ENCODE measurements at regions not wholly inside any gene's neighbourhood (a gene's known extent, or its start where the extent isn't known, plus 50 kb on each side); places are given as distances from the start of the nearest gene placed in this dataset.
"Not testable (repeated sequence)": the region's sequence is repeated elsewhere in the genome, so short reads cannot be mapped to it uniquely, and the experiment has no call there.

DNA sequence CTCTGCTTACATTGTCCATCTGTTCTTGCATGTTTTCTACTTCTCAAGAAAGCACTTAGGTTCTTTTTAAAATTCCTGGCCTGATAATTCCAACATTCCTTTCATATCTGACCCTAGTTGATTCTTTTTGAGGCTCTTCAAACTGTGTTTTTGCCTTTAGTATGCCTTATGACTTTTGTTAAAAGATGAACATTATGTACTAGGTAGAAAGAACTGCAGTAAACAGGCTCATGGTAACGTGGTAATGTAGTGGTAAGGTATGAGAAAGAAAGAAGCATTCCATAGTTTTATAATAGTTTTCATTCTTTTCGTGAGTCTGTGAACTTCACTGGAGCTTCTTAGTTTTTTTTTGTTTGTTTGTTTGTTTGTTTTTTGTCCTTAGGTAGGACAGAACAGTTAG lies 306.4 kb downstream of the MBD2 start:
- no peak for DNase-seq

DNA sequence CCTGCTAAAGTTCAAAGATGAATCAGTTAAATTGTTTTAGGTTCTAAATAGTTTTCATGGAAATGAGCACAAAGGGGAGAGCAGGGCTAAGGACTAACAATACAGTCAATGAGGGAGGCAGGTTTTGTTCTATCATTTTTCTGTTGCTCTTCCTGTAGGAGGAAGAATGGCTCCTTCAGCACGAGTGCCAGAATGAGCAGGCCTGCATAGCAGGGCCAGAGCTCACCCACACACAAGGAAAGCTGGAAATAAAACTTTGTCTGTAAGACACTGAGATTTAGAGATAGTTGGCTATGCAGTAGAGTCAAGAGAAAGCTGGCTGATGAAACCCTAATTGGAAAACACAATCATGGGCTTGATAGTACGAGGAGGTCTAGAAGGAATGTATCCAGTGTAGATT lies 313.3 kb downstream of the MBD2 start:
- no peak for DNase-seq

DNA sequence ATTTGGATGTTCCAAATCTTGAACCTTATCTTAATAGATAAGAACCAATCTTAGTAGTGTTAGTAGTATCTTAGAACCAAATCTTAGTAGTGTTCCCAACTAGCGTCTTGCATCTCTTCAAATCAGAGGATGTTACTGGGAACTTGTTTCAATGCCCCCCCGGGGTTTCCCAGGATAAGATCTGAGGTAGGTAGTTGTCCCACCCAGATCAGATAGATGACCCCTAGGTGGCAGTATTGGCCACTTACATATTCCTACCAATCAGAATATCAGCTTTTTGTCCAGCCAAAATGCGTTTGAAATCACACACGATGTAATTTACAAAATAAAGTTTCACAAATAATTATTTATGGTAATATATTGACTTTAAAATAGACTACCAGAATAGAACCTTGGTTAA lies 314.8 kb downstream of the MBD2 start:
- DNase-seq = peak; percentile 4

DNA sequence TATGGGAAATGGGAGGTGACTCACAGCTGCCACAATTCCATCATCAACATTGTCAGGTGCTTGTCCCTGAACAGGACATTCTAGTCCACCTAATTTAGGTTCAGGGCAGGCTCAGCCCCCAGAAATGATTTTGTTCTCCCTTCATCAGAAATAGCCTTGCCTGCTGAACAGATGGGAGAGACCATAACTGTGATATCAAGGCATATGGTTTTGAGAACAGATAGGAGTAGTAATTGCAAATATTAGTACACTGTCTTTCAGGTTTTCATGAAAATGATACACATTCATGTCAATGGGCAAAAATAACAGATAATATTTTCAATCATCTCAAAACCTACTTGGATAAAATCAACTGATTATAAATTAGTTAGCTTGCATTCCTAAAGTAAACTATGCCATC lies 316.5 kb downstream of the MBD2 start:
- DNase-seq = no peak

DNA sequence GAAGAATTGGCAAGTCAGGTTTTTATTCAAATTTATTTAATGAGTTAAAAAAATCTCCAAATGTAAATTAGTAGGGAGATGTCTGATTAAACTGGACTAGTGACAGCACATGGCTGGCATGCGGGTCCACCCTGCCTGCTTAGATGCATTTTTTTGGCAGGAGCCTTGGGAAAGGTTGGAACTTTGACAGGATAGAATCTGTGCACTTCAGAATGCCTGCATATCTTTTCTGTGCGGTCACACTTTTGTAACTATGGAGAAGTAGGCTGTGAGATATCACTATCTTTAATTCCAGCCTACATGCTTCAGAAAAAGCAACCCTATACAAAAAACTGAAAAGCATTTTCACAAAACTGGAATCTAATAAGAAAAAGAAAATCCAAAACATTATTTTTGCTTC lies 317.8 kb downstream of the MBD2 start:
- DNase-seq = no peak

DNA sequence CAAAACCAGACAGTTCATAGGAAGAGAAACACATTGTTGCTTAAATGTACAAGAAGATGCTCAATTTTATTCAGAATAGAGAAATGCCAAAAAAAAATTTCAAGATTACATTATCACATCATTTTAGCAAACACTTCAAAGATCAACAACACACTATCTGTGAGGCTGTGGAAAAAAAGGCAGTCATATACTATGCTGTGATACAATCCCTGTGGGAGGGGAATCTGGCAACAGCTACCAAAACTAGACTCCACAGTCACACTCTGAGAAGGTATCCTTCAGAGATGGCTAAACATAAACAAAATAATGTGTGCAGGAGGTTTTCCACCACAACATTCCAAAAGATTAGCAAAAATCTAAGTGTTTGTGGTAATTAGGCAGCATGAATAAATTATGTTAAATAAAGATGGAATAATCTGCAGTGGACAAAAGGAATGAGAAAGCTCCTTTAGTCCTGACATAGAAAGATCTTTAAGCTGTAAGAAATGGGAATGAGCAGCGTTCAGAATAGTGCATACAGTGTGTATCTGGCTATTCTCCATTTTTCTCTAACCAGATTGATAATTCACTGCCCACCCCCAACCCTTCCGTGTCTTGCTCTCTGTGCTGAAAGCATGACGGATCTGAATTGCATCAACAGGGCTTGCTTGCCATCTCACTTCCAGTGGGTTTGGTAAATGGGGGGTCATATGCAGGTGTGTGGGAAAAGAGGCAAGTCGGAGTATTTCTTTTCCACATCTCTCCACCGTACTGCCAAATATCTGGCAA lies 329.6 kb downstream of the MBD2 start:
- no peak for DNase-seq

DNA sequence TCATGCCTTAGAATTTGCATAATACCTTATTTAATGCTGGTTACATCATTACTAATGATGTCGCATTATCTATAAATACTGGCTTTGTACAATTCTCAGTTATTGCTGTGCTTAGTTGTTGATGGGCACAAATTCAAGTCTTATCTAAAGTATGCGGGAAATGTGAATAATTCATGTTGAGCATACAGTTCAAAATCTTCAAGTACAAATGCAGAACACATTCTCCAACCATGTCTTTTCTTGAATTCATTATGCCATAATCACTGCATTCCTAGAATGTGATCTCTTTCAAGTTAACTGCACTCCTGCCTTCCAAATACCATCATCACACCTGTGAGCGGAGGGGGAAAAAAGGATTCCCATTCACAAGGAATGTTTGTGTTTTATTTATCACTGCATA lies 337.0 kb downstream of the MBD2 start:
- no peak for DNase-seq

DNA sequence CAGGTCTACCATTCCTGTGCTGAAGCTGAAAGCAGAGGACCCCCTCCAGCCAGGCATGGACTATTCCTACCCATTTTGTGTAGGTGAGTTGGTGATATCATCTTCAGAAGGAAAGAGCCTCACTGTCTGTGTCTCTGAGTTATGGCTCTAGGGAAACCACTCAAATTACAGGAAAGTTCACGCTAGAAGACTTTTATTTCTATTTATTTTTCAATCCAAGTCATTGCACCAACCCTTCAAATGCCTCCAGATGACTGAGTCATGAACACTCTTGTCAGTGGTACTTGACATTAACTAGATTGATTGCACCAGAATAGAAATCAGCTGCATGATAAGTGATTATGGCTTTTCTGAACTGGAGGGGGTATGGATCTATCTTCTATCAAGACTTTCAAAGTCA lies 338.4 kb downstream of the MBD2 start:
- no peak for DNase-seq

DNA sequence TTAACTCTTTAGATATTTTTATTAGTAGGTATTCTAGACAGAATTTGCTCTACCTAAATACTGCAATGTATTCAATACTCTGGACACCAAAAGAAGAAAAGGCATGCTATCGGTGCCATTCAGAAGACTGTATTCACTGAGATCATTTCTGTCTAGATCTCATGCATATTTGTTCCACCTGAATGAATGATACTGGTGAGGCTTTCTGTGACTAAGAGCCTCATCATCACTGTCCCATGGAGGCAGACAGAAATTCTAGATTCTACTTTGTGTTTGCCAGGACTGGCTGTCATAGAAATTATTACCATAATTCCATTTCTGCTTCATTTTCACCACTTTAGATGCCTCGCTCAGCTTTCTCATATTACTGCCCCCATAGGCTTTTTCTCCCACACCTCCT lies 340.7 kb downstream of the MBD2 start:
- no peak for DNase-seq

DNA sequence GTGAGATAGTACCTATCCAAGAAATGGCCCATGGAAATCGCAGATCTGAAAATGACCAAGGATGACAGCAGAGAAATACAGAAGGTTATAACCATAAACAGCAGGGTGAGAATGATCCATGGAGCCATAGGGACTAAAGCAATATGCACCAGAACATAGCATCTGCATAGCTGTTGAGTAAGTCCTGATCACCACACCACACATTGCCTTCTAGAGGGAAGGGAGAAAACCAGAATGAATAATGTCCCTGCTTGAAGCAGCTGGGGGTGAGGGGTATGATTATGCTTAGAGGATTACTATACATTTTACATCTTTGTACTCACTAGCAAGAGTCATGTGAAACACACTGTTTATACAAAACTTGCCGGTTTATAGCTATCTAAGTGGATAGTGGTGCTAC lies 350.4 kb downstream of the MBD2 start:
- no peak for DNase-seq

DNA sequence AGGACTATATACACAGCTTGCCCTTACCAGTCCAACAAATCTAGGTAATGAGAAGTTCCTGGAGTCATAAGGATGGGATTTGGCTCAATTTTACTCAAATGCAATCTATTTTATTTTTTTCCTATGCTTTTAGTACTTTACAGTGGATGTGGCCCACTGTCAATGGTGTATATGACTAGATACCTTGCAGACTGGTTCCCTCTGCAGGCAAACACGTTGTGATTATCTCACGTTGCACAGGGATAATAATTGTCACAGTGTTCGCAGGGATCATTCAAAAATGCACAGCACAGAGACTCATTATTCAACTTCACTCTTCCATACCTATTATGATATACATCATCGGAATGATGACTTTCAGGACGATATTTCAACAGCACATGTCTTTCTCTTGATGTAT lies 359.7 kb downstream of the MBD2 start:
- no peak for DNase-seq

DNA sequence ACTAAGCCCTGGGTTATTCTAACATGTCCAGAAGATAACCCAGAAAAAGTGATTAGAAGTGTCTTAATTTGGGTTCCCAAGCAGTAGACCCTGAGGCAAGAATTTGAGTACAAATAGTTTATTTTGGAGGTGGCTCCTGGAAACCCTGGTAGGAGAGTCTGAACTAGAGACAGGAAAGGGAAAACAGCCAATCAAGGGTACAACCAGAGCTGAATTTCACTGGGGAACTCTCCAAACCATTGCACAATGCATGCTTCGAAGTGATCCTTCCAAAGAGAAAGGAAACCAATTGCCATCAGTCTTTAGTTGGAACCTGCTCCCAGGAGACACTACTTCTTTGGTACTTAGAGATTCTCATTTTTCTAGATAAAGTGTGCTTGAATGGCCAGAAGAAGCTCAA lies 361.5 kb downstream of the MBD2 start:
- DNase-seq = no peak

DNA sequence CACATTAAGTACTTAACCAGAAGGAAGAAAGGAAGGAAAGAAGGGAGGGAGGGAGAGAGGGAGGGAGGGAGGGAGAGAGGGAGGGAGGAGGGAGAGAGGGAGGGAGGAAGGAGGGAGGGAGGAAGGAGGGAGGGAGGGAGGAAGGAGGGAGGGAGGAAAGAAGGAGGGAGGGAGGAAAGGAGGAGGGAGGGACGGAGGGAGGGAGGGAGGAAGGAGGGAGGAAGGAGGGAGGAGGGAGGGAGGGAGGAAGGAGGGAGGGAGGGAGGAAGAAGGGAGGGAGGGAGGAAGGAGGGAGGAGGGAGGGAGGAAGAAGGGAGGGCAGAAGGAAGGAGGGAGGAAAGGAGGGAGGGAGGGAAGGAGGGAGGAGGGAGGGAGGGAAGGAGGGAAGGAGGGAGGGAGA lies 363.3 kb downstream of the MBD2 start:
- no peak for DNase-seq

DNA sequence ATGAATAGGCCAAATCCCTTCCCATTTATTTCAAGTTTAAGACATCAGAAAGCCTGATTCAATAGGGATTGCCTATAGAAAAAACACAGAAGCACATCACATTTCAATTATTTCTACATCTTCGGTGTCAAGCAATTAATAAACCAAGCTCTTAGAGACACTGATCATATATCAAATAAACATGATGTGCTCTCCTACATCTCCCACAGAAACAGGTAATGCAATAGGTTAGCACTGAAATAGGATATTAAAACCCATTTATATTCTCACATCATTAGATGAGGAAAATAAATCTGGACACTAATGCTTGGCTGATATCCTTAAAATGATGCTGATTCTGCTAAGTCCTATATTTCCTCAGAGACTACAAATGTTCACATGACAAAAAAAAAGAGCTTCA lies 364.7 kb downstream of the MBD2 start:
- DNase-seq = no peak

DNA sequence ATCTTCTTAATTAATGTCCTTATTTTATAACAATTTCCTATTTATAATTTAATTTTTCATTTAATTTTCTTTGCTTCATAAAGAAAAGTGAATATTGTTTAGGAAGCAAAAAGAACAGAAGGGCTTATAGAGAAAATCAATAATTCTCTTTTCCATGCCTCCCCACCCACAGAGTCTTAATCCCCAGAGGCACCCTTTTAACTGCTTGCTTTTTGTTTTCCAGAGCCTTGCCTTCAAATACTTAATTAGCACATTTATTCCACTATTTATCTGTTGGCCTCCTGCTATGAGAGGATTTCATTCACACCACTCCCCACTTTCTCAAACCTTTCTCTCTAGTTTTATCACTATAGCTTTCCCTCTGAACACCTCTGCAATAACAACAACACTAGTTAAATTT lies 373.6 kb downstream of the MBD2 start:
- DNase-seq = no peak

DNA sequence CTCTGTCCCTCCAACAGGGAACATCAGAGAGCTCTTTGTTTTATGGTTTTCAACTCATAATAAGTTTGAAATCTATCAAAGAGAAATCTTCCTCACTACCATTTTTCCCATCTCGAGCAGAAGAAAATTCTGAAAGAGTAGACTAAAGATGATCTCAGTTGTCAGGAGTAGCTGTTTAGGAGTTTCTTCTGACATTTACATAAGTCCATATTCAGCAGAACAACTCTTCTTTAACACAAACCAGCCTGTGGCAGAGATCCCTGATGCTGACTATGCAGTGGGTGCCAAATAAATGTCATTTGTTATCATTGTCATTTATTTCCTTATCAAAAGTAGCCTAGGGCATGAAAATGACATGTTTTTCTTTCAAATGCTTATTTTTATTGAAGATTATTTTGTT lies 380.7 kb downstream of the MBD2 start:
- no peak for DNase-seq

DNA sequence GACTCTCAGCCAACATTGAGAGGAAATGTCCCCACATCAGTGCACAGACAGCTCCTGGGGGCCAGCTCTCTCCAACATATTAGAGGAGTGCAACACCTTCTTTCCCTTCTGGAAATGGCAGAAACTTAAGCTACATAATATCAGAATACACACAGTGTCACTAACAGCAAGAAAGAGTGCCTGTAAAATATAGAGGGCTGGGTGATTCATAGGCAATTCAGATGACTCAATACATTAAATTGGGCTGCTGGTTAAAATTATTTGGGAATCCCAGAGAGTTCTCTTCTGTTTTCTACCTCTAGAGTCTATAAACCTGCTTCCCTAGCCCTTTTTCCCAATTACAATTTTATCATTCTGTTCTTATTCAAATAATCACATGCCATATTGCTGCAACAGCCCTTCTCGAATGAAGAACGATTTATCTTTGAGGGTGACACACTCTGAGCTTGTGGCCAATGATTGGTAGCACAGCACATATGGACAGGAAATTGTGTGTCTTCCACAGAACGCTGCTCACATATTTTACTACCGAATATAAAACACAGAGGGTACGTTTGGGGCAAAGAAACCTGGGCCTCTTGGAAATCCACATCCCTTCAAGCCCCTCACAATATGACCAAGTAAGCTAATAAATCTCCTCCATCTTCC lies 381.2 kb downstream of the MBD2 start:
- DNase-seq = no peak

DNA sequence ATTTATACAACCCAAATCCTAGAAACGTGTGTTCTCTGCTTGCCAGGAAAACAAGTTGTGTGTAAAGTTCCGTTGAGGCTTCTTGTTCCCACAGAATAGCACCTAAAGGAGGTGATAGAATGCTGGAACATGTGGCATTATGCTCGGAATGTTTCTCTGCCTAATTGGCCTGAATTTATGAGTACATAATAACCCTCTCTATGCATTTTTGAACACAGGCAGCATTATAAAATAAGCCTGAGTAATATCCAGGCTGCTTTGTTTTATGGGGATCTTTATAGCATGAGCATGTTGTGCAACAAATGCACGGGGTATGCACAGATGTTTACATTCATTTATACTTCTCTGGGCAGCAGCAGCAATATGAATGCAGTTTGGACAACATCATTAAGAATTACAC lies 385.7 kb downstream of the MBD2 start:
- no peak for DNase-seq

DNA sequence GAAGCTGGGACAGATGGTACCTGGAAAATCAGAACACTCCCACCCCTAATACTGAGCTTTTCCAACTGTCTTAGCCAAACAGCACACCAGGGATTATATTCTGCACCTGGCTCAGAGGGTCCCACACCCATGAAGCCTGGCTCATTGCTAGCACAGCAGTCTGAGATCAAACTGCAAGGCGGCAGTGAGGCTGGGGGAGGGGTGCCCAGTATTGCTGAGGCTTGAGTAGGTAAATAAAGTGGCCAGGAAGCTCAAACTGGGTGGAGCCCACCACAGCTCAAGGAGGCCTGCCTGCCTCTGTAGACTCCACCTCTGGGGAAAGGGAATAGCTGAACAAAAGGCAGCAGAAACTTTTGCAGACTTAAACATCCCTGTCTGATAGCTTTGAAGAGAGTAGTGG lies 403.3 kb downstream of the MBD2 start:
- not testable (repeated sequence) for DNase-seq

DNA sequence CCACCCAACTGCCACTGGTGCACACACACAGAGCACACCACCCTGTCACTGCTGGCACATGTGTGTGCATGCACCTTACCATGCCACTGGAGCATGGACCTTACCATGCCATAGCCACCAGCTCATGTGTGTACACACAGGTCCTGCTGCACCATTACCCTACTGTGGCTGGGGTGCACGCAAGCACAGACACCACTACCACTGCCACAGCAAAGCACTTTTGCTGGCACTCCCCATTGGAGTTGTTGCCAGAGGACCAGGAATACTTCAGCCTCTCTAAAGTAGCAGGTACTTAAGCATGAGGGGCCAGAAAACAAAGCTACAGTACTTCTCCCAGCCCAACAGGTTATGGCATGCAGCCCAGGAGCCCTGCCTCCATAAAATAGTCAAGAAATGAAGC lies 404.8 kb downstream of the MBD2 start:
- DNase-seq = no peak

DNA sequence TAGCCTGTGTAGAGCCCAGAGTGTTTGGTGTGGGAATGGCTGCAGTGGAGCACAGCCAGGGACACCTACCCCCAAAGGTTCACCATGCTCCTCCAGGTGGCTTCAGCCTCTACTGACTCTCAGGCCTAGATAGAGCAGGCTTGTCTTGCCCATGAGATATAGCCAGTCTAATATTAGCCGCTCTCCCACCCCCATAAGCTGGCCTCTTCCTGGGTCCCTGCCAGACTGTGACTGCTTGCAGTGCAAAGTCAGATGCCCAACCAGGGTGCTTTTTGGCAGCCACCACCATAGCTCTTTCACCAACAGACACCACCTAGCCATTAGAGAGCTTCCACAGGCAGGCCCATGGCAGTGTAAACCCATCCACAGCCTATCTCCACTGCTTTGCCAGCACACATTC lies 405.3 kb downstream of the MBD2 start:
- DNase-seq = no peak

DNA sequence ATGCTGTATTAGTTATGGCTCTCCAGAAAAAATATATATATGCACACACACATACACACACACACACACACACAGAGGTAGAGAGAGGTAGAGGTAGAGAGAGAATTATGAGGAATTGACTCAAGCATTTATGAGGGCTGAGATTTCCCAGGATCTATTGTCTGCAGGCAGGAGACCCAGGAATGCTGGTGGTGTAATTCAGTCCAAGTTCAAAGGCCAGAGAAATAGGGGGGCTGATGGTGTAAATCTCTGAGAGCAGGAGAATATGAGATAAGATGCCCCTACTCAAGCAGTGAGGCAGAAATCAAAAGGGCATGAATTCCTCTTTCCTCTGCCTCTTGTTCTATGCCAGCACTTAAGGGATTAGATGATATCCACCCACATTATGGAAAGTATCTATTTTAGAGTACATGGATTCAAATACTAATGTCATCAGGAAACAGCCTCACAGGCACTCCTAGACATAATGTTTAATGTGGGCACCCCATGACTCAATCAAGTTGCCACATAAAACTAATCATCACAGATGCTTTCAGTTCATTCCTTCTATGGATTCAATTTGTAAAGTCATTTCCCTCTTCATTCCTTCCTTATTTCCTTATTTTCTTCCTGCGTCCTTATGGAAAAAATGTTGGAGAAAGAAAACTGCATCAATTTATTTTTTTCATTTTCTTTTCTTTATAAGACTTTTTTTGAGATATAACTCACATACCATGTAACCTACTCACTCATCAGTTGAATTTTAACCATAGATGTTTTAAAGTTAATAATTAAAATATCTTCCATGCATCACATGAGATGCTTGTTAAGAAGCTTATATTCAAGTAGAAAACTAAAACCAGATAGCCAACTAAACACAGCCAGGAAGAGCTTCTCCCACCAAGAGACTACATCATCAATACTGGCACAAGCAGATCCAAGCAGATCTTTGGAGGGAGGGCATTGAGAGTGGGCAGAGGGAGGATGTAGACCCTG lies 406.2 kb downstream of the MBD2 start:
- no peak for DNase-seq

DNA sequence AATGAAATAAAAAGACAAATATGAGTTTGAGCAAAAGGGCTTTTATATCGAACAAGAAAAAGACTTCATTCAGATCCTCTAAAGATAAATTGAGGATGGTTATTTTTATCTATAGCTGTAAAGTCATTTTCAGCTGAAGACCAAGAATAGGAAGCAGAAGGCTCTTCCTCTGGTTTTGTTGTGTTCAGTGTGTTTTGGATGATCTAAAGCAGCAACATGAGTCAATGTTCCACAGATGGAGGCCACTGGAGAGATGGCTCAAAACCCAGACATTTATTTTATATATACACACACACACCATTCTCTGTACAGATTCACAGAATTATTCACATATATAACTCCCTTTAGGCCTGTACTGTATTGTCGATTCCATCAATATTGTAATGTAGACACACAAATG lies 424.3 kb downstream of the MBD2 start:
- no peak for DNase-seq

DNA sequence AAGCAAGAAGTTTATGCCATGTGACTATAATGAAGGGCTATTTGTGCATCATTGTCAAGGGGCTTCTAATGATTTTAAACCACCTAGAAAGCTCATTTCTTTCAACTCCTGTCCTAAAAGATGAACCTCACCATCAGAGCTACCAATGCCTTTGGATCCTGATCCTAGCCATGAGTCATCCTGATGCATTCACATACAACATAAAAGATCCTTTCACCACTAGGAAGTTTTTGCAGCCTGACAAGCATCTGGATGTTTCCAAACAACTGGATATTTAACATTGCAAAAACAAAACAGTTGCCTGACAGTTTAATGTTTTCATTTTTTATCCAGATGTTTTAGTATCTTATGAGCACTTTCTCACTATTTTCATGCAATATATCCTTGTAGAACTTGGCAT lies 425.3 kb downstream of the MBD2 start:
- no peak for DNase-seq
